ENCODE measurements at regions not wholly inside any gene's neighbourhood (a gene's known extent, or its start where the extent isn't known, plus 50 kb on each side); places are given as distances from the start of the nearest gene placed in this dataset.

GRCh38 chr6:122207794-122208193, 191.7 kb upstream of the HSF2 start:
- TF ChIP-seq ZNF544 (tag by site-specific recombination; IDR thresholded peaks at IDR 0.05), result no peak
- TF ChIP-seq ZNF747 (tag by site-specific recombination; IDR thresholded peaks at IDR 0.05), result no peak
- TF ChIP-seq CTCF (tag by site-specific recombination; IDR thresholded peaks at IDR 0.05), result no peak
- no peak for TF ChIP-seq ZBTB7A (tag by site-specific recombination; IDR thresholded peaks at IDR 0.05; ENCODE audit: low read depth)
- TF ChIP-seq ZNF777 (tag by site-specific recombination; IDR thresholded peaks at IDR 0.05; ENCODE audit: borderline replicate concordance), result no peak
- no peak for TF ChIP-seq ZNF580 (tag by site-specific recombination; IDR thresholded peaks at IDR 0.05)
- no peak for TF ChIP-seq ZNF157 (tag by site-specific recombination; IDR thresholded peaks at IDR 0.05)
- TF ChIP-seq ZNF677 (tag by site-specific recombination; IDR thresholded peaks at IDR 0.05), result no peak
- no peak for TF ChIP-seq ZNF426 (tag by site-specific recombination; IDR thresholded peaks at IDR 0.05)
- TF ChIP-seq ZNF549 (tag by site-specific recombination; IDR thresholded peaks at IDR 0.05), result no peak
- TF ChIP-seq, protein P1, sequence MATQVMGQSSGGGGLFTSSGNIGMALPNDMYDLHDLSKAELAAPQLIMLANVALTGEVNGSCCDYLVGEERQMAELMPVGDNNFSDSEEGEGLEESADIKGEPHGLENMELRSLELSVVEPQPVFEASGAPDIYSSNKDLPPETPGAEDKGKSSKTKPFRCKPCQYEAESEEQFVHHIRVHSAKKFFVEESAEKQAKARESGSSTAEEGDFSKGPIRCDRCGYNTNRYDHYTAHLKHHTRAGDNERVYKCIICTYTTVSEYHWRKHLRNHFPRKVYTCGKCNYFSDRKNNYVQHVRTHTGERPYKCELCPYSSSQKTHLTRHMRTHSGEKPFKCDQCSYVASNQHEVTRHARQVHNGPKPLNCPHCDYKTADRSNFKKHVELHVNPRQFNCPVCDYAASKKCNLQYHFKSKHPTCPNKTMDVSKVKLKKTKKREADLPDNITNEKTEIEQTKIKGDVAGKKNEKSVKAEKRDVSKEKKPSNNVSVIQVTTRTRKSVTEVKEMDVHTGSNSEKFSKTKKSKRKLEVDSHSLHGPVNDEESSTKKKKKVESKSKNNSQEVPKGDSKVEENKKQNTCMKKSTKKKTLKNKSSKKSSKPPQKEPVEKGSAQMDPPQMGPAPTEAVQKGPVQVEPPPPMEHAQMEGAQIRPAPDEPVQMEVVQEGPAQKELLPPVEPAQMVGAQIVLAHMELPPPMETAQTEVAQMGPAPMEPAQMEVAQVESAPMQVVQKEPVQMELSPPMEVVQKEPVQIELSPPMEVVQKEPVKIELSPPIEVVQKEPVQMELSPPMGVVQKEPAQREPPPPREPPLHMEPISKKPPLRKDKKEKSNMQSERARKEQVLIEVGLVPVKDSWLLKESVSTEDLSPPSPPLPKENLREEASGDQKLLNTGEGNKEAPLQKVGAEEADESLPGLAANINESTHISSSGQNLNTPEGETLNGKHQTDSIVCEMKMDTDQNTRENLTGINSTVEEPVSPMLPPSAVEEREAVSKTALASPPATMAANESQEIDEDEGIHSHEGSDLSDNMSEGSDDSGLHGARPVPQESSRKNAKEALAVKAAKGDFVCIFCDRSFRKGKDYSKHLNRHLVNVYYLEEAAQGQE (tag by site-specific recombination; IDR thresholded peaks at IDR 0.05), result no peak
- no peak for TF ChIP-seq ZNF274 (IDR thresholded peaks at IDR 0.05; ENCODE audit: low read length)
- TF ChIP-seq ZNF274 (tag by site-specific recombination; IDR thresholded peaks at IDR 0.05; ENCODE audit: borderline replicate concordance), result no peak
- TF ChIP-seq ZNF785 (tag by site-specific recombination; IDR thresholded peaks at IDR 0.05), result no peak
